GM12873 (cell line): ENCODE measurements at regions not wholly inside any gene's neighbourhood (a gene's known extent, or its start where the extent isn't known, plus 50 kb on each side); places are given as distances from the start of the nearest gene placed in this dataset.

ENCODE experiments used
- CTCF ChIP-seq: IDR thresholded peaks from 2 replicates; pipeline ENCODE4 v1.5.1; 2012; ENCODE audit warnings: low read depth, mild to moderate bottlenecking, moderate library complexity, low read length, control low read depth; ENCODE audit not compliant: insufficient read depth; ENCODE audit errors: missing control alignments

DNA sequence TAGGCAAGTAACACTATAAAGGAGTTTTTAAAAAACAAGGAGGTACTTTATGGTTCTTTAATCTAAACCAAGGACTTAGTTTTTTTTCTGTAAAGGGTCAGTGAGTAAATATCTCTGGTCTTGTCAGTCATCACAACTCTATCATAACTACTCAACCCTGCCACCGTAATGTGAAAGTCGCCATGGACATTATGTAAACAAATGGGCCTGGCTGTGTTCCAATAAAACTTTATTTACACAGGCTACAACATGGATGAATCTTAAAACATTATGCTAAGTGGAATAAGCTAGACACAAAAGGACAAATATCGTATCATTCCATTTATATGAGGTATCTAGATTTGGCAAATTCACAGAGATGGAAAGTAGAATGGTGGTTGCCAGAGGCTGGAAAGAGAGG, 60.8 kb upstream of the SP4 start:
- no peak for TF ChIP-seq CTCF

GRCh38 chr7:21367537-21367936, 60.3 kb upstream of the SP4 start:
- no peak for TF ChIP-seq CTCF

GRCh38 chr7:21368317-21368716, 59.6 kb upstream of the SP4 start:
- no peak for TF ChIP-seq CTCF

GRCh38 chr7:21370283-21370982, 57.5 kb upstream of the SP4 start:
- no peak for TF ChIP-seq CTCF

DNA sequence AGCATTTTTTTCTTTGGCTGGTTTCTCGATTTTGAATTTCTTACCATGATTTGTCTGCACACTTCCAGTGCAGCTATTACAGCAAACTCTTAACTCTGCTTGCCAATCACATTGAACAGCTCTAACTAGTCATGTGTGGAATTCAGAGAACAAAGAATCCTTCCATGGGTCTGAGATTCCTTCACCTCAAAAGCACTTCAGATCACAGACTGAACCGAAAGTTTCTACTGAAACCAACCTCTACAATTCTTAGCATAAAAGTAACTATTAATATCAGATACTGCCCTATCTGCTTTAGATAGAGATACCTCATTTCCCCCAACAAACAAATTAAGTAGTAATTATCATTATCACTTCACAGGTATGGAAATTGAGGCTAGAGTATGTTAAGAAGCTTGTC, 56.5 kb upstream of the SP4 start:
- TF ChIP-seq CTCF = no peak

DNA sequence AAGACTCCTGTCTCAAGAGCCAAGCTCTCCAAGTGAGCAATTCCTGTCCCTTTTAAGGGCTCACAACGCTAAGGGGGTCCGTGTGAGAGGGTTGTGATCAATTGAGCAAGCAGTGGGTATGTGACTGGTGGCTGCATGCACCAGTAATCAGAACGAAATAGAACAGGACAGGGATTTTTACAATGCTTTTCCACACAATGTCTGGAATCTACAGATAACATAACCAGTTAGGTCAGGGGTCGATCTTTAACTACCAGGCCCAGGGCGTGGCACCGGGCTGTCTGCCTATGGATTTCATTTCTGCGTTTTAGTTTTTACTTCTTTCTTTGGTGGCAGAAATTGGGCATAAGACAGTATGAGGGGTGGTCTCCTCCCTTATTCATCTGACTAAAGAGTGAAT, 54.9 kb upstream of the SP4 start:
- TF ChIP-seq CTCF = no peak

DNA sequence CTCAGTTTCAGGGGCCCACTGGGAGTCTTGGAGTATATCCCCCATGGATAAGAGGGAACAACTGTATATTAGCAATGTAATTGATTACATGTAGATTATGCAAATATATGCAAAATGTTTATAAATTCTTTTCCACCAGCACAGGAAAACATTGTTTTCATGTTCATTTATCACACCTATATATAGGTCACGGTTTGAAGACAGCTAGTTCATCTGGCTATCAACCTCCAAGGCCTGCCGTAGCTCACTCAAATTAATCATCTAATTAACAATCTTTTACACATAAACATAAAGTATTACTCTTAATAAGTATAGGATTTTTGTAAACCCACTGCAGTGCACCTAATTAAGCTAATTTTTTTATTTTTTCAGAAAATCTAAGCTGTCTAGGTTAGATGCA, 53.7 kb upstream of the SP4 start:
- no peak for TF ChIP-seq CTCF
